Left colon (tissue), 2 donors: ENCODE measurements at regions not wholly inside any gene's neighbourhood (a gene's known extent, or its start where the extent isn't known, plus 50 kb on each side); places are given as distances from the start of the nearest gene placed in this dataset.
"Not testable (repeated sequence)": the region's sequence is repeated elsewhere in the genome, so short reads cannot be mapped to it uniquely, and the experiment has no call there.

Experiments used
- ATAC-seq: fragments of 200-7000 bp; cut with Tn5 transposase; one replicate; pipeline ENCODE4 v1.9.1; 2020; ENCODE audit warnings: mild to moderate bottlenecking, moderate library complexity
- DNase-seq, 2 donors: peaks; one replicate each; pipeline ENCODE4 v3.0.0-alpha.2; 2020
- intact Hi-C, 2 donors: fragments of 100-400 bp; cut with DNase I in 1 of 2; cut with micrococcal nuclease in 1 of 2; formaldehyde crosslinking; loops; one replicate each; pipeline versions ENCODE4 v1.11.2 to v1.14.0; 2022; cut with DNase I, micrococcal nuclease
- donor health status: DM: no; HTN: no; CAD: no.
- donor health status: DM: yes; HTN: yes; CAD: no.

GRCh38 chrX:124231451-124231759 lies 101.1 kb upstream of the TEX13D start:
- DNase-seq (no peak), ATAC-seq (no peak)
- intact Hi-C loops: no loop called here

GRCh38 chrX:124232523-124233201 lies 99.8 kb upstream of the TEX13D start:
- ATAC-seq (no peak), DNase-seq (no peak)
- intact Hi-C loops: no loop called here

GRCh38 chrX:124234348-124234747 lies 98.1 kb upstream of the TEX13D start:
- no peak for DNase-seq
- intact Hi-C loops: no loop called here
- no peak for ATAC-seq

GRCh38 chrX:124238268-124238667 lies 94.2 kb upstream of the TEX13D start:
- intact Hi-C loops: no loop called here
- no peak for ATAC-seq
- no peak for DNase-seq

- ATAC-seq: no peak
- intact Hi-C loops: no loop called here
- DNase-seq: no peak
Observed at GRCh38 chrX:124239324-124239723, 93.1 kb upstream of the TEX13D start.

GRCh38 chrX:124239911-124240310 lies 92.5 kb upstream of the TEX13D start:
- no peak for DNase-seq
- no peak for ATAC-seq
- intact Hi-C loops: no loop called here

- ATAC-seq (no peak), DNase-seq (no peak)
- intact Hi-C loops: no loop called here
Observed at GRCh38 chrX:124240422-124240821, 92.0 kb upstream of the TEX13D start.

- DNase-seq (no peak), ATAC-seq (no peak)
- intact Hi-C loops: no loop called here
Observed at GRCh38 chrX:124242131-124242530, 90.3 kb upstream of the TEX13D start.

GRCh38 chrX:124249345-124249744 lies 83.1 kb upstream of the TEX13D start:
- no peak for ATAC-seq
- intact Hi-C loops: no loop called here
- no peak for DNase-seq

GRCh38 chrX:124250835-124251437 lies 81.5 kb upstream of the TEX13D start:
- DNase-seq: no peak
- intact Hi-C loops: no loop called here
- ATAC-seq: no peak

GRCh38 chrX:124254611-124255010 lies 77.8 kb upstream of the TEX13D start:
- ATAC-seq: no peak
- intact Hi-C loops: no loop called here
- DNase-seq: no peak

- DNase-seq (no peak), ATAC-seq (no peak)
- intact Hi-C loops: no loop called here
Observed at GRCh38 chrX:124256216-124256615, 76.2 kb upstream of the TEX13D start.

GRCh38 chrX:124256629-124257380 lies 75.7 kb upstream of the TEX13D start:
- intact Hi-C loops: no loop called here
- no peak for DNase-seq
- no peak for ATAC-seq

GRCh38 chrX:124257924-124258702 lies 74.3 kb upstream of the TEX13D start:
- ATAC-seq: no peak
- intact Hi-C loops: no loop called here
- DNase-seq: no peak

GRCh38 chrX:124260845-124261244 lies 71.6 kb upstream of the TEX13D start:
- ATAC-seq (no peak), DNase-seq (no peak)
- intact Hi-C loops: no loop called here

GRCh38 chrX:124263743-124264142 lies 68.7 kb upstream of the TEX13D start:
- DNase-seq (no peak), ATAC-seq (no peak)
- intact Hi-C loops: no loop called here

- intact Hi-C loops: no loop called here
- DNase-seq (no peak), ATAC-seq (no peak)
Observed at GRCh38 chrX:124268099-124268498, 64.4 kb upstream of the TEX13D start.

GRCh38 chrX:124269881-124270280 lies 62.6 kb upstream of the TEX13D start:
- intact Hi-C loops: no loop called here
- DNase-seq: no peak

GRCh38 chrX:124271599-124271998 lies 60.9 kb upstream of the TEX13D start:
- DNase-seq, ATAC-seq, intact Hi-C loops: not testable (repeated sequence)

More at GRCh38 chrX:124269881-124270280, 62.6 kb upstream of the TEX13D start:
- ATAC-seq: no peak
